ENCODE measurements at regions not wholly inside any gene's neighbourhood (a gene's known extent, or its start where the extent isn't known, plus 50 kb on each side); places are given as distances from the start of the nearest gene placed in this dataset.

GRCh38 chr14:51806026-51807023 lies 54.1 kb upstream of the GNG2 start:
- TF ChIP-seq CTCF (IDR thresholded peaks at IDR 0.05; ENCODE audit: borderline replicate concordance, extremely low read depth, low read length, poor library complexity, severe bottlenecking) (no peak), EZH2 (IDR thresholded peaks at IDR 0.05; ENCODE audit: borderline replicate concordance, low read depth, low read length, severe bottlenecking) (no peak)

Data from DND-41 (cell line).